ENCODE measurements at regions not wholly inside any gene's neighbourhood (a gene's known extent, or its start where the extent isn't known, plus 50 kb on each side); places are given as distances from the start of the nearest gene placed in this dataset.
A peak's percentile ranks its signal among the peaks of the same experiment; 100 is the strongest.

GRCh38 chr1:106926803-106927582, 129.5 kb upstream of the PRMT6 start:
- DNase-seq (ENCODE audit: low read depth): peak; percentile 6
- no peak for TF ChIP-seq CTCF (IDR thresholded peaks at IDR 0.05; ENCODE audit: low read length, missing control alignments)
- no peak overlapping the region for H3K4me3 ChIP-seq (replicated peaks; ENCODE audit: low read depth, low read length)

- TF ChIP-seq CTCF (IDR thresholded peaks at IDR 0.05; ENCODE audit: low read length, missing control alignments): no peak
- no peak overlapping the region for H3K4me3 ChIP-seq (replicated peaks; ENCODE audit: low read depth, low read length)
- peak; percentile 78 for DNase-seq (ENCODE audit: low read depth)
These were observed 119.4 kb upstream of the PRMT6 start for GRCh38 chr1:106937104-106937503.

- no peak for TF ChIP-seq CTCF (IDR thresholded peaks at IDR 0.05; ENCODE audit: low read length, missing control alignments)
- no peak for DNase-seq (ENCODE audit: low read depth)
- no peak overlapping the region for H3K4me3 ChIP-seq (replicated peaks; ENCODE audit: low read depth, low read length)
These were observed 111.8 kb upstream of the PRMT6 start for GRCh38 chr1:106944721-106945120.

GRCh38 chr1:106952776-106953175, 103.7 kb upstream of the PRMT6 start:
- DNase-seq (ENCODE audit: low read depth): no peak
- TF ChIP-seq CTCF (IDR thresholded peaks at IDR 0.05; ENCODE audit: low read length, missing control alignments): no peak
- H3K4me3 ChIP-seq (replicated peaks; ENCODE audit: low read depth, low read length): no peak overlapping the region

- no peak for TF ChIP-seq CTCF (IDR thresholded peaks at IDR 0.05; ENCODE audit: low read length, missing control alignments)
- no peak overlapping the region for H3K4me3 ChIP-seq (replicated peaks; ENCODE audit: low read depth, low read length)
- DNase-seq (ENCODE audit: low read depth): no peak
These were observed 101.7 kb upstream of the PRMT6 start for GRCh38 chr1:106954661-106955229.

- TF ChIP-seq CTCF (IDR thresholded peaks at IDR 0.05; ENCODE audit: low read length, missing control alignments): no peak
- DNase-seq (ENCODE audit: low read depth): no peak
- H3K4me3 ChIP-seq (replicated peaks; ENCODE audit: low read depth, low read length): no peak overlapping the region
These were observed 99.8 kb upstream of the PRMT6 start for GRCh38 chr1:106956721-106957120.

GRCh38 chr1:106957795-106958194, 98.7 kb upstream of the PRMT6 start:
- no peak for DNase-seq (ENCODE audit: low read depth)
- no peak overlapping the region for H3K4me3 ChIP-seq (replicated peaks; ENCODE audit: low read depth, low read length)
- no peak for TF ChIP-seq CTCF (IDR thresholded peaks at IDR 0.05; ENCODE audit: low read length, missing control alignments)
